ENCODE measurements at regions not wholly inside any gene's neighbourhood (a gene's known extent, or its start where the extent isn't known, plus 50 kb on each side); places are given as distances from the start of the nearest gene placed in this dataset.

DNA sequence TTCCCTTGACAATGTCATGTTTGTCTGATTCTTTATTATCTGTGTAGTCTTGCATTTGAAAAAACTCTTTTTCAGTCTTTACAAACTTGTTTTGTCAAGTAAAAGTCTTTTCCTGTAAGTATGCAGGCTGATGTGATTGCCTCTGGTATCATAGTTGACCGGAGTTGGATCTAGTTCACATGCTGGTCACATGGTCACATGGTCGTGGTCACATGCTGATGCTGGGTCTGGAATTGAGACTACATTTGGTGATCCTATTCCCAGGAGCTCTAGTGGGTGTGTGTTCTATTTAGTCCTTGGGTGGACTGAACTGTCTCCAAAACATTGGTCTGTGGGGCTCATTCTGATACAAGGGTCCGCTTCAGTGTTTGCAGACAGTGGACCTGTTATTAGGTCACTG is 1798.8 kb upstream of the PRR20A start:
- DNase-seq (ENCODE audit: low read depth in 2 of 2) = no peak
- Histone ChIP-seq H2AFZ (ENCODE audit: low read length) (no peak overlapping the region), H3K79me2 (ENCODE audit: control insufficient read depth, insufficient read depth, low read length) (no peaks in the 10 kb centered on the region), H3K9ac (ENCODE audit: insufficient read depth, low read length) (no peak overlapping the region), H3K4me1 (ENCODE audit: control insufficient read depth, extremely low read depth, insufficient read depth, low read length) (no peaks in the 10 kb centered on the region), H3K27ac (ENCODE audit: insufficient read depth, low read length) (no peak overlapping the region), H4K20me1 (ENCODE audit: control insufficient read depth, extremely low read depth, insufficient read depth, low read length) (no peaks in the 10 kb centered on the region), H3K4me2 (ENCODE audit: extremely low read depth, insufficient read depth, low read length) (no peak overlapping the region), H3K36me3 (ENCODE audit: control insufficient read depth, insufficient read depth, low read length) (no peaks in the 10 kb centered on the region), H3K9me3 (ENCODE audit: control insufficient read depth, insufficient read depth, low read depth, low read length) (no peaks in the 10 kb centered on the region), H3K27me3 (ENCODE audit: control insufficient read depth, insufficient read depth, low read length) (no peaks in the 10 kb centered on the region), H3K4me3 (replicated peaks in 1 of 4; ENCODE audit: control extremely low read depth in 1 of 4, insufficient read depth in 1 of 4, low read depth in 3 of 4, low read length in 4 of 4) (no peak overlapping the region)
- TF ChIP-seq, protein P1, sequence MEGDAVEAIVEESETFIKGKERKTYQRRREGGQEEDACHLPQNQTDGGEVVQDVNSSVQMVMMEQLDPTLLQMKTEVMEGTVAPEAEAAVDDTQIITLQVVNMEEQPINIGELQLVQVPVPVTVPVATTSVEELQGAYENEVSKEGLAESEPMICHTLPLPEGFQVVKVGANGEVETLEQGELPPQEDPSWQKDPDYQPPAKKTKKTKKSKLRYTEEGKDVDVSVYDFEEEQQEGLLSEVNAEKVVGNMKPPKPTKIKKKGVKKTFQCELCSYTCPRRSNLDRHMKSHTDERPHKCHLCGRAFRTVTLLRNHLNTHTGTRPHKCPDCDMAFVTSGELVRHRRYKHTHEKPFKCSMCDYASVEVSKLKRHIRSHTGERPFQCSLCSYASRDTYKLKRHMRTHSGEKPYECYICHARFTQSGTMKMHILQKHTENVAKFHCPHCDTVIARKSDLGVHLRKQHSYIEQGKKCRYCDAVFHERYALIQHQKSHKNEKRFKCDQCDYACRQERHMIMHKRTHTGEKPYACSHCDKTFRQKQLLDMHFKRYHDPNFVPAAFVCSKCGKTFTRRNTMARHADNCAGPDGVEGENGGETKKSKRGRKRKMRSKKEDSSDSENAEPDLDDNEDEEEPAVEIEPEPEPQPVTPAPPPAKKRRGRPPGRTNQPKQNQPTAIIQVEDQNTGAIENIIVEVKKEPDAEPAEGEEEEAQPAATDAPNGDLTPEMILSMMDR (conservative IDR thresholded peaks at IDR 0.05 in 1 of 2, IDR thresholded peaks at IDR 0.05 in 1 of 2; ENCODE audit: low read depth in 1 of 2, low read length in 2 of 2) = no peak
- no peak for TF ChIP-seq EZH2 (IDR thresholded peaks at IDR 0.05; ENCODE audit: low read length, missing control alignments)

DNA sequence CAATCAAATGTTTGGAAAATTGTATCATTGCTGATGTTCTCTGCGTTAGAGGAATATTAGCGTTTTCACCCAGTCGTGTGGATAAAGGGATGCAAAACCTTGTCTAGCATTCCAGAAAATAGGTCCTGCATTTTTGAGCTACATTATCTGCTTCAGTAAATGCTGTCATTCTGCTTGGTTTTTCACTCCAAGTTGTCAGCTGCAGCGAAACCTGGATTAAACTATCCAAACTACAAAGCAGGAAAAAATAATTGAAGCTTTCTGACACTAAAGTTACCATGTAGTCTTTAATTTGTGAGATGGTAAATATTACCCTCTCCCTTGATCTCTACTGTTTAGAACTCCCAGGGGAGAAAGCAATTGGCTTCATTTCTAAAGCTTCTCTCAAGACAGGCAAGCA is 1795.5 kb upstream of the PRR20A start:
- no peak overlapping the region for H3K4me2 ChIP-seq (ENCODE audit: extremely low read depth, insufficient read depth, low read length)
- H4K20me1 ChIP-seq (ENCODE audit: control insufficient read depth, extremely low read depth, insufficient read depth, low read length) = no peaks in the 10 kb centered on the region
- H3K79me2 ChIP-seq (ENCODE audit: control insufficient read depth, insufficient read depth, low read length) = no peaks in the 10 kb centered on the region
- H3K9ac ChIP-seq (ENCODE audit: insufficient read depth, low read length) = no peak overlapping the region
- H3K27me3 ChIP-seq (ENCODE audit: control insufficient read depth, insufficient read depth, low read length) = no peaks in the 10 kb centered on the region
- DNase-seq (ENCODE audit: low read depth in 2 of 2) = no peak
- H3K9me3 ChIP-seq (ENCODE audit: control insufficient read depth, insufficient read depth, low read depth, low read length) = no peaks in the 10 kb centered on the region
- no peak overlapping the region for H3K4me3 ChIP-seq (replicated peaks in 1 of 4; ENCODE audit: control extremely low read depth in 1 of 4, insufficient read depth in 1 of 4, low read depth in 3 of 4, low read length in 4 of 4)
- no peak overlapping the region for H2AFZ ChIP-seq (ENCODE audit: low read length)
- H3K36me3 ChIP-seq (ENCODE audit: control insufficient read depth, insufficient read depth, low read length) = no peaks in the 10 kb centered on the region
- no peak overlapping the region for H3K27ac ChIP-seq (ENCODE audit: insufficient read depth, low read length)
- H3K4me1 ChIP-seq (ENCODE audit: control insufficient read depth, extremely low read depth, insufficient read depth, low read length) = no peaks in the 10 kb centered on the region
- TF ChIP-seq, protein P1 (conservative IDR thresholded peaks at IDR 0.05 in 1 of 2, IDR thresholded peaks at IDR 0.05 in 1 of 2; ENCODE audit: low read depth in 1 of 2, low read length in 2 of 2) = no peak
- TF ChIP-seq EZH2 (IDR thresholded peaks at IDR 0.05; ENCODE audit: low read length, missing control alignments) = no peak

DNA sequence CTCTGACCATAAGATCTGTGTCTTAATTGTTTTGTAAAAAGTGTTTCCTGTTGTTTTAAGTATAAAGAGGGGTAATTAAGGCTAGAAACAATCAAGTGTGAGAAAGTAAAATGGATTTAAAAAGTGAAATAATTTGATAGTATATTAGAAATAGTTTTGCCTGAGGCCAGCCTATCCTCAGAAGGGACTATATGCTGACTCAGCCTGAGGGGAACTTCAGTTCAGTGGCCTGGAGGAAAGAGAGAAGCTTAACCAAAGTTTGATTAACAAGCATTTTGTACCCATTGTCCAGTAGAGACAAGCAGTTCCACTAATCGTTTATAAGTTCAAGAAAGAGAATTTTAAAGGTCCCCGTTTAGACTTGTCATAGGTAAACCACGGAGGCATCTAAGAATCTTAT is 1793.2 kb upstream of the PRR20A start:
- Histone ChIP-seq H3K4me3 (replicated peaks in 1 of 4; ENCODE audit: control extremely low read depth in 1 of 4, insufficient read depth in 1 of 4, low read depth in 3 of 4, low read length in 4 of 4) (no peak overlapping the region), H3K9ac (ENCODE audit: insufficient read depth, low read length) (no peak overlapping the region), H3K9me3 (ENCODE audit: control insufficient read depth, insufficient read depth, low read depth, low read length) (no peaks in the 10 kb centered on the region), H3K4me2 (ENCODE audit: extremely low read depth, insufficient read depth, low read length) (no peak overlapping the region), H3K79me2 (ENCODE audit: control insufficient read depth, insufficient read depth, low read length) (no peaks in the 10 kb centered on the region), H2AFZ (ENCODE audit: low read length) (no peak overlapping the region), H3K27ac (ENCODE audit: insufficient read depth, low read length) (no peak overlapping the region), H3K4me1 (ENCODE audit: control insufficient read depth, extremely low read depth, insufficient read depth, low read length) (no peaks in the 10 kb centered on the region), H3K27me3 (ENCODE audit: control insufficient read depth, insufficient read depth, low read length) (no peaks in the 10 kb centered on the region), H3K36me3 (ENCODE audit: control insufficient read depth, insufficient read depth, low read length) (no peaks in the 10 kb centered on the region), H4K20me1 (ENCODE audit: control insufficient read depth, extremely low read depth, insufficient read depth, low read length) (no peaks in the 10 kb centered on the region)
- TF ChIP-seq, protein P1 (conservative IDR thresholded peaks at IDR 0.05 in 1 of 2, IDR thresholded peaks at IDR 0.05 in 1 of 2; ENCODE audit: low read depth in 1 of 2, low read length in 2 of 2) = no peak
- TF ChIP-seq EZH2 (IDR thresholded peaks at IDR 0.05; ENCODE audit: low read length, missing control alignments) = no peak
- no peak for DNase-seq (ENCODE audit: low read depth in 2 of 2)
